CD14-positive monocyte (primary cell): ENCODE measurements at regions not wholly inside any gene's neighbourhood (a gene's known extent, or its start where the extent isn't known, plus 50 kb on each side); places are given as distances from the start of the nearest gene placed in this dataset.

ENCODE experiments used
- DNase-seq, 3 donors: peaks; one replicate each; pipeline ENCODE4 v3.0.0-alpha.2; 2011 to 2022
- H2AFZ ChIP-seq: 2 replicates; pipeline ENCODE4 v1.6.0; 2012; ENCODE audit warnings: mild to moderate bottlenecking, low read depth, low read length, inconsistent platforms; ENCODE audit not compliant: insufficient read depth, poor library complexity, severe bottlenecking
- H3K27ac ChIP-seq, 2 donors: 1 replicate in 1 of 2; 2 replicates in 1 of 2; pipeline ENCODE4 v1.5.1; 2012 to 2013; ENCODE audit warnings: low read length in 2 of 2, control low read depth in 1 of 2, inconsistent platforms in 1 of 2, low read depth in 1 of 2, mild to moderate bottlenecking in 1 of 2
- H3K27me3 ChIP-seq, 2 donors: one replicate each; pipeline versions ENCODE4 v1.6.0 to v1.6.1; 2011 to 2013; ENCODE audit warnings: low read length in 2 of 2; ENCODE audit not compliant: control insufficient read depth in 2 of 2, insufficient read depth in 2 of 2
- H3K36me3 ChIP-seq, 2 donors: replicated peaks in 1 of 2; 1 replicate in 1 of 2; 2 replicates in 1 of 2; pipeline versions ENCODE4 v1.5.1 to v1.6.1; 2012 to 2013; ENCODE audit warnings: low read length in 2 of 2, control low read depth in 1 of 2, inconsistent platforms in 1 of 2, mild to moderate bottlenecking in 1 of 2; ENCODE audit not compliant: insufficient read depth in 2 of 2, control insufficient read depth in 1 of 2
- H3K4me1 ChIP-seq, 2 donors: 1 replicate in 1 of 2; 2 replicates in 1 of 2; pipeline versions ENCODE4 v1.5.1 to v1.6.1; 2012 to 2013; ENCODE audit warnings: low read length in 2 of 2, control low read depth in 1 of 2, inconsistent platforms in 1 of 2, mild to moderate bottlenecking in 1 of 2, moderate library complexity in 1 of 2; ENCODE audit not compliant: insufficient read depth in 2 of 2, control insufficient read depth in 1 of 2
- H3K4me2 ChIP-seq: replicated peaks from 2 replicates; pipeline ENCODE3; 2012; ENCODE audit warnings: low read length, moderate library complexity, mild to moderate bottlenecking; ENCODE audit not compliant: poor library complexity, severe bottlenecking; ENCODE audit errors: extremely low read depth
- H3K4me3 ChIP-seq, 3 experiments: fragments of 200-600 bp in 1 of 3; sonication (generic) in 1 of 3; replicated peaks in 1 of 3; 1 replicate in 2 of 3; 2 replicates in 1 of 3; pipeline ENCODE4 v1.5.1; 2011 to 2013; ENCODE audit warnings: low read length in 3 of 3, mild to moderate bottlenecking in 3 of 3, control low read depth in 2 of 3, low read depth in 2 of 3, inconsistent platforms in 1 of 3, moderate library complexity in 1 of 3
- H3K79me2 ChIP-seq: 2 replicates; pipeline ENCODE4 v1.6.0; 2012; ENCODE audit warnings: mild to moderate bottlenecking, control low read depth, inconsistent platforms, low read length, moderate library complexity; ENCODE audit not compliant: insufficient read depth
- H3K9ac ChIP-seq: 2 replicates; pipeline ENCODE4 v1.6.0; 2017; ENCODE audit warnings: low read length, mild to moderate bottlenecking; ENCODE audit not compliant: insufficient read depth, poor library complexity, severe bottlenecking
- H3K9me3 ChIP-seq, 2 donors: replicated peaks in 1 of 2; 1 replicate in 1 of 2; 2 replicates in 1 of 2; pipeline versions ENCODE4 v1.5.1 to v1.6.1; 2012 to 2013; ENCODE audit warnings: low read length in 2 of 2, control low read depth in 1 of 2; ENCODE audit not compliant: control insufficient read depth in 1 of 2, insufficient read depth in 1 of 2
- H4K20me1 ChIP-seq: 2 replicates; pipeline ENCODE4 v1.6.0; 2012; ENCODE audit warnings: mild to moderate bottlenecking, low read length, control low read depth, moderate library complexity; ENCODE audit not compliant: insufficient read depth
- H3K27ac Mint-ChIP-seq, 7 donors: one replicate each; pipeline ENCODE4 v1.8.0; 2020; ENCODE audit warnings: mild to moderate bottlenecking in 7 of 7, mixed read lengths in 7 of 7, moderate library complexity in 6 of 7, inconsistent platforms in 2 of 7
- H3K27me3 Mint-ChIP-seq, 3 donors: one replicate each; pipeline ENCODE4 v1.8.0; 2021 to 2022; ENCODE audit warnings: low read depth in 3 of 3, mild to moderate bottlenecking in 3 of 3, mixed read lengths in 3 of 3, moderate library complexity in 3 of 3, inconsistent platforms in 1 of 3
- H3K36me3 Mint-ChIP-seq, 2 donors: one replicate each; pipeline ENCODE4 v1.8.0; 2020; ENCODE audit warnings: mixed read lengths in 2 of 2, inconsistent platforms in 1 of 2, mild to moderate bottlenecking in 1 of 2
- H3K4me1 Mint-ChIP-seq: one replicate; pipeline ENCODE4 v1.8.0; 2020; ENCODE audit warnings: mild to moderate bottlenecking, mixed read lengths
- H3K4me3 Mint-ChIP-seq, 2 donors: one replicate each; pipeline ENCODE4 v1.8.0; 2020; ENCODE audit warnings: mild to moderate bottlenecking in 2 of 2, mixed read lengths in 2 of 2, moderate library complexity in 1 of 2
- H3K9me3 Mint-ChIP-seq, 7 donors: one replicate each; pipeline ENCODE4 v1.8.0; 2020 to 2022; ENCODE audit warnings: mixed read lengths in 7 of 7, mild to moderate bottlenecking in 6 of 7, moderate library complexity in 6 of 7, inconsistent platforms in 2 of 7
- CTCF ChIP-seq: fragments of 200-600 bp; IDR thresholded peaks from one replicate; pipeline ENCODE4 v1.8.0; 2022; ENCODE audit warnings: antibody characterized with exemption, mild to moderate bottlenecking
- WGBS: methylation state at CpG from one replicate; pipeline ENCODE4 v1.1.5; 2013; ENCODE audit warnings: missing lambda C conversion rate; ENCODE audit not compliant: insufficient coverage; 5-methylcytosine and 5-hydroxymethylcytosine counted together
- intact Hi-C, 2 donors: fragments of 100-400 bp; cut with micrococcal nuclease; formaldehyde crosslinking; loops; one replicate each; pipeline versions ENCODE4 v1.15.0 to v1.15.1; 2023

GRCh38 chr4:124484008-124484407 lies 228.5 kb downstream of the ANKRD50 start:
- no peaks in the 10 kb centered on the region for H3K36me3 ChIP-seq
- no peak for TF ChIP-seq CTCF
- no peak overlapping the region for H3K27ac Mint-ChIP-seq
- no peak for DNase-seq
- no peak overlapping the region for H3K9ac ChIP-seq
- no peak overlapping the region for H3K4me3 Mint-ChIP-seq
- H3K4me1 ChIP-seq: no peaks in the 10 kb centered on the region
- H3K79me2 ChIP-seq: no peaks in the 10 kb centered on the region
- no peaks in the 10 kb centered on the region for H4K20me1 ChIP-seq
- H3K36me3 Mint-ChIP-seq: no peaks in the 10 kb centered on the region
- no peaks in the 10 kb centered on the region for H3K9me3 ChIP-seq
- H3K9me3 Mint-ChIP-seq: peaks cover 2 to 7% (median 3%) of the 10 kb centered on the region in 7 donors
- no peaks in the 10 kb centered on the region for H3K27me3 ChIP-seq
- H3K27ac ChIP-seq: no peak overlapping the region
- intact Hi-C loops: no loop called here
- H3K4me3 ChIP-seq: no peak overlapping the region
- peaks cover 0 to 2% (median 0%) of the 10 kb centered on the region in 3 donors for H3K27me3 Mint-ChIP-seq
- H3K4me2 ChIP-seq: no peak overlapping the region
- H2AFZ ChIP-seq: no peak overlapping the region
- H3K4me1 Mint-ChIP-seq: no peaks in the 10 kb centered on the region

GRCh38 chr4:124484940-124485339 lies 227.6 kb downstream of the ANKRD50 start:
- Histone ChIP-seq H3K4me1 (no peaks in the 10 kb centered on the region), H3K4me2 (no peak overlapping the region), H3K9me3 (no peaks in the 10 kb centered on the region), H3K4me3 (no peak overlapping the region), H3K36me3 (no peaks in the 10 kb centered on the region), H3K9ac (no peak overlapping the region), H4K20me1 (no peaks in the 10 kb centered on the region), H2AFZ (no peak overlapping the region), H3K27ac (no peak overlapping the region), H3K79me2 (no peaks in the 10 kb centered on the region), H3K27me3 (no peaks in the 10 kb centered on the region)
- H3K36me3 Mint-ChIP-seq: no peaks in the 10 kb centered on the region
- no peak overlapping the region for H3K4me3 Mint-ChIP-seq
- peaks cover 0 to 2% (median 0%) of the 10 kb centered on the region in 3 donors for H3K27me3 Mint-ChIP-seq
- WGBS: no CpG with 5 or more reads among the region's 2 CpGs
- H3K4me1 Mint-ChIP-seq: no peaks in the 10 kb centered on the region
- intact Hi-C loops: no loop called here
- DNase-seq: no peak
- no peak for TF ChIP-seq CTCF
- H3K9me3 Mint-ChIP-seq: peaks cover 2 to 6% (median 3%) of the 10 kb centered on the region in 7 donors
- H3K27ac Mint-ChIP-seq: no peak overlapping the region
